H1 (cell line): ENCODE measurements at regions not wholly inside any gene's neighbourhood (a gene's known extent, or its start where the extent isn't known, plus 50 kb on each side); places are given as distances from the start of the nearest gene placed in this dataset.

Source experiments
- CTCF ChIA-PET: fragments of 300-600 bp; sonication (Branson Sonifier 250); formaldehyde crosslinking; loops from one replicate; lab custom pipeline; 2021; ENCODE audit not compliant: partially characterized antibody; lab: Charles Lee
- POLR2A ChIA-PET: fragments of 300-600 bp; sonication (Branson Sonifier 250); formaldehyde crosslinking; loops from one replicate; lab custom pipeline; 2021; ENCODE audit warnings: inconsistent platforms; ENCODE audit not compliant: partially characterized antibody; lab: Charles Lee
- DNase-seq, 2 experiments: peaks; one replicate each; pipeline versions ENCODE4 v3.0.0 to v3.0.0-alpha.2; 2010 to 2022; ENCODE audit warnings: low spot score in 2 of 2, low read depth in 1 of 2, mixed read lengths in 1 of 2
- FAIRE-seq: peaks from 2 replicates; lab custom pipeline; 2011; peaks lifted over from hg19 to GRCh38; lab: Jason Lieb, UNC
- H2AFZ ChIP-seq: 2 replicates; pipeline ENCODE4 v1.8.1; 2012; ENCODE audit warnings: low read length, inconsistent platforms
- H2AK5ac ChIP-seq: 2 replicates; pipeline ENCODE4 v1.6.1; 2013; ENCODE audit warnings: low read depth, low read length
- H2BK120ac ChIP-seq: replicated peaks from 2 replicates; pipeline ENCODE3; 2013; ENCODE audit warnings: low read depth, low read length, inconsistent platforms
- H2BK12ac ChIP-seq: 2 replicates; pipeline ENCODE4 v1.6.1; 2013; ENCODE audit warnings: low read depth, low read length
- H2BK15ac ChIP-seq: 2 replicates; pipeline ENCODE4 v1.6.1; 2013; ENCODE audit warnings: low read length
- H2BK20ac ChIP-seq: 2 replicates; pipeline ENCODE4 v1.6.1; 2013; ENCODE audit warnings: low read length
- H2BK5ac ChIP-seq: 2 replicates; pipeline ENCODE4 v1.6.1; 2013; ENCODE audit warnings: low read depth, low read length
- H3K14ac ChIP-seq: 2 replicates; pipeline ENCODE4 v1.6.1; 2013; ENCODE audit warnings: inconsistent platforms; ENCODE audit not compliant: insufficient read length
- H3K18ac ChIP-seq: 2 replicates; pipeline ENCODE4 v1.6.1; 2013; ENCODE audit warnings: low read length; ENCODE audit errors: extremely low read depth
- H3K23ac ChIP-seq: 2 replicates; pipeline ENCODE4 v1.6.1; 2013; ENCODE audit warnings: inconsistent platforms; ENCODE audit not compliant: insufficient read length
- H3K23me2 ChIP-seq: 2 replicates; pipeline ENCODE4 v1.6.1; 2013; ENCODE audit warnings: low read depth, low read length
- H3K27ac ChIP-seq: 2 replicates; pipeline ENCODE4 v1.6.1; 2011; ENCODE audit warnings: low read depth, low read length, inconsistent platforms
- H3K27me3 ChIP-seq, 4 experiments: replicated peaks in 1 of 4; 1 replicate in 1 of 4; 2 replicates in 3 of 4; pipeline versions ENCODE4 v1.6.1 to v1.8.1; 2011 to 2013; ENCODE audit warnings: low read length in 3 of 4, mild to moderate bottlenecking in 3 of 4, inconsistent platforms in 2 of 4, mixed read lengths in 2 of 4, moderate library complexity in 1 of 4; ENCODE audit not compliant: control insufficient read depth in 3 of 4, insufficient read depth in 3 of 4; ENCODE audit errors: extremely low read depth in 1 of 4
- H3K36me3 ChIP-seq, 4 experiments: 2 replicates each; pipeline versions ENCODE4 v1.6.1 to v1.8.1; 2011 to 2013; ENCODE audit warnings: mild to moderate bottlenecking in 4 of 4, low read length in 3 of 4, moderate library complexity in 2 of 4, control low read depth in 1 of 4, inconsistent platforms in 1 of 4; ENCODE audit not compliant: insufficient read depth in 4 of 4, control insufficient read depth in 2 of 4
- H3K4ac ChIP-seq: replicated peaks from 2 replicates; pipeline ENCODE3; 2013; ENCODE audit warnings: low read length, low read depth, mixed read lengths, inconsistent platforms; ENCODE audit not compliant: insufficient read length
- H3K4me1 ChIP-seq, 4 experiments: replicated peaks in 1 of 4; 1 replicate in 1 of 4; 2 replicates in 3 of 4; pipeline versions ENCODE4 v1.6.1 to v1.8.1; 2011 to 2013; ENCODE audit warnings: low read length in 3 of 4, inconsistent platforms in 2 of 4, mixed read lengths in 1 of 4; ENCODE audit not compliant: insufficient read depth in 4 of 4, control insufficient read depth in 3 of 4
- H3K4me2 ChIP-seq, 2 experiments: 2 replicates each; pipeline versions ENCODE4 v1.6.1 to v1.8.1; 2011 to 2013; ENCODE audit warnings: low read depth in 2 of 2, low read length in 2 of 2, control low read depth in 1 of 2, inconsistent platforms in 1 of 2, mild to moderate bottlenecking in 1 of 2; ENCODE audit not compliant: insufficient read depth in 1 of 2
- H3K4me3 ChIP-seq, 4 experiments: fragments of 200-600, 300-600 bp in 1 of 4; sonication (generic), shearing (Covaris generic), sonication (Bioruptor Twin) in 1 of 4; 2 replicates each; pipeline versions ENCODE4 v1.5.1 to v1.8.1; 2011 to 2016; ENCODE audit warnings: low read length in 4 of 4, low read depth in 3 of 4, control low read depth in 2 of 4, inconsistent platforms in 2 of 4, mild to moderate bottlenecking in 2 of 4, mixed read lengths in 1 of 4, moderate library complexity in 1 of 4; ENCODE audit not compliant: insufficient read depth in 2 of 4; ENCODE audit errors: extremely low read depth in 1 of 4
- H3K56ac ChIP-seq: replicated peaks from 2 replicates; pipeline ENCODE3; 2013; ENCODE audit warnings: low read depth, mild to moderate bottlenecking, mixed read lengths, low read length, inconsistent platforms; ENCODE audit not compliant: insufficient read length
- H3K79me1 ChIP-seq: 2 replicates; pipeline ENCODE4 v1.6.1; 2013; ENCODE audit warnings: low read depth, low read length, control low read depth
- H3K79me2 ChIP-seq, 2 experiments: 2 replicates each; pipeline versions ENCODE4 v1.6.1 to v1.8.1; 2012 to 2013; ENCODE audit warnings: low read length in 2 of 2, mild to moderate bottlenecking in 2 of 2, inconsistent platforms in 1 of 2; ENCODE audit not compliant: insufficient read depth in 2 of 2, control insufficient read depth in 1 of 2
- H3K9ac ChIP-seq, 4 experiments: replicated peaks in 1 of 4; 1 replicate in 1 of 4; 2 replicates in 3 of 4; pipeline versions ENCODE4 v1.6.1 to v1.8.1; 2011 to 2013; ENCODE audit warnings: low read depth in 3 of 4, low read length in 3 of 4, control low read depth in 2 of 4, mild to moderate bottlenecking in 2 of 4, moderate library complexity in 2 of 4, inconsistent platforms in 1 of 4; ENCODE audit errors: extremely low read depth in 1 of 4
- H3K9me3 ChIP-seq, 2 experiments: 2 replicates each; pipeline versions ENCODE4 v1.6.1 to v1.8.1; 2012 to 2013; ENCODE audit warnings: mild to moderate bottlenecking in 2 of 2, moderate library complexity in 2 of 2, control low read depth in 1 of 2, inconsistent platforms in 1 of 2, low read depth in 1 of 2, low read length in 1 of 2, mixed read lengths in 1 of 2; ENCODE audit not compliant: insufficient read depth in 2 of 2
- H4K20me1 ChIP-seq, 2 experiments: replicated peaks in 1 of 2; 2 replicates each; pipeline versions ENCODE3 to v1.8.1; 2011 to 2013; ENCODE audit warnings: inconsistent platforms in 2 of 2, low read length in 2 of 2, mild to moderate bottlenecking in 1 of 2; ENCODE audit not compliant: insufficient read depth in 2 of 2, control insufficient read depth in 1 of 2
- H4K5ac ChIP-seq: 2 replicates; pipeline ENCODE4 v1.6.1; 2013; ENCODE audit warnings: low read length, low read depth, mixed read lengths, inconsistent platforms; ENCODE audit not compliant: insufficient read length
- H4K8ac ChIP-seq: 2 replicates; pipeline ENCODE4 v1.8.0; 2013; ENCODE audit warnings: mild to moderate bottlenecking, moderate library complexity, low read length, inconsistent platforms; ENCODE audit not compliant: insufficient read depth; ENCODE audit errors: extremely low read depth
- H4K91ac ChIP-seq: replicated peaks from 2 replicates; pipeline ENCODE3; 2013; ENCODE audit warnings: low read length, mixed read lengths, inconsistent platforms; ENCODE audit not compliant: insufficient read length
- KDM1A ChIP-seq: fragments of 200-600, 300-600 bp; sonication (generic); IDR thresholded peaks from 2 replicates; pipeline ENCODE4 v1.7.1; 2016; ENCODE audit warnings: mild to moderate bottlenecking, low read length, borderline replicate concordance
- YY1 ChIP-seq: IDR thresholded peaks from 2 replicates; pipeline ENCODE4 v1.6.1; 2011; ENCODE audit warnings: low read depth, mild to moderate bottlenecking, low read length
- WGBS, 2 experiments: shearing (Covaris generic) in 1 of 2; methylation state at CpG; one replicate each; pipeline versions ENCODE4 v1.1.6 to v1.1.7; 2013 to 2015; ENCODE audit warnings: low lambda C conversion rate in 2 of 2, mixed read lengths in 2 of 2, inconsistent platforms in 1 of 2, low coverage in 1 of 2, missing lambda C conversion rate in 1 of 2; ENCODE audit not compliant: insufficient replicate concordance in 2 of 2, insufficient coverage in 1 of 2, insufficient read length in 1 of 2; ENCODE audit errors: extremely low coverage in 1 of 2, missing lambda C conversion rate in 1 of 2; 5-methylcytosine and 5-hydroxymethylcytosine counted together

- POLR2A ChIA-PET: no interaction called here
- H2BK12ac ChIP-seq: no peak overlapping the region
- H4K8ac ChIP-seq: no peak overlapping the region
- no peak overlapping the region for H2BK5ac ChIP-seq
- H3K56ac ChIP-seq: no peak overlapping the region
- H3K23ac ChIP-seq: no peak overlapping the region
- H3K4me3 ChIP-seq: no peak overlapping the region
- H4K20me1 ChIP-seq: no peaks in the 10 kb centered on the region
- H3K79me2 ChIP-seq: no peaks in the 10 kb centered on the region
- no peaks in the 10 kb centered on the region for H3K4me1 ChIP-seq
- WGBS, 2 experiments: 46% methylated on average over 2 of the region's 3 CpGs; no CpG with 5 or more reads in 1 of the 2 experiments
- no peak overlapping the region for H4K91ac ChIP-seq
- H3K79me1 ChIP-seq: no peaks in the 10 kb centered on the region
- no peak overlapping the region for H2AK5ac ChIP-seq
- no peak overlapping the region for H2AFZ ChIP-seq
- H4K5ac ChIP-seq: no peak overlapping the region
- FAIRE-seq (no peak), DNase-seq (no peak)
- no peaks in the 10 kb centered on the region for H3K36me3 ChIP-seq
- no peak overlapping the region for H3K18ac ChIP-seq
- TF ChIP-seq KDM1A: no peak
- no peak for TF ChIP-seq YY1
- H3K27ac ChIP-seq: no peak overlapping the region
- H2BK20ac ChIP-seq: no peak overlapping the region
- H3K4me2 ChIP-seq: no peak overlapping the region
- H3K9ac ChIP-seq: no peak overlapping the region
- no peak overlapping the region for H3K14ac ChIP-seq
- H2BK120ac ChIP-seq: no peak overlapping the region
- no peak overlapping the region for H3K4ac ChIP-seq
- H2BK15ac ChIP-seq: no peak overlapping the region
- no peaks in the 10 kb centered on the region for H3K27me3 ChIP-seq
- H3K9me3 ChIP-seq: no peaks in the 10 kb centered on the region
- H3K23me2 ChIP-seq: no peaks in the 10 kb centered on the region
- CTCF ChIA-PET: no interaction called here
Observed at GRCh38 chrX:20664774-20665173, 398.1 kb upstream of the RPS6KA3 start.
